Muscle of leg (tissue), 3 donors: ENCODE measurements at regions not wholly inside any gene's neighbourhood (a gene's known extent, or its start where the extent isn't known, plus 50 kb on each side); places are given as distances from the start of the nearest gene placed in this dataset.
"Not testable (repeated sequence)": the region's sequence is repeated elsewhere in the genome, so short reads cannot be mapped to it uniquely, and the experiment has no call there.

ENCODE experiments used
- DNase-seq: peaks from one replicate; pipeline ENCODE4 v3.0.0; 2013
- H3K27ac ChIP-seq: one replicate; pipeline ENCODE4 v1.5.1; 2013; ENCODE audit warnings: mild to moderate bottlenecking, low read length, control low read depth
- H3K27me3 ChIP-seq: one replicate; pipeline ENCODE4 v1.6.1; 2013; ENCODE audit warnings: low read length; ENCODE audit not compliant: control insufficient read depth, insufficient read depth
- H3K36me3 ChIP-seq: one replicate; pipeline ENCODE4 v1.6.1; 2013; ENCODE audit warnings: low read length; ENCODE audit not compliant: control insufficient read depth, insufficient read depth
- H3K4me1 ChIP-seq: one replicate; pipeline ENCODE4 v1.6.1; 2013; ENCODE audit warnings: low read length; ENCODE audit not compliant: control insufficient read depth, insufficient read depth
- H3K4me3 ChIP-seq: one replicate; pipeline ENCODE4 v1.5.1; 2013; ENCODE audit warnings: low read length, control low read depth
- H3K9me3 ChIP-seq: replicated peaks from 2 replicates; pipeline ENCODE4 v1.6.1; 2013; ENCODE audit warnings: low read depth, low read length; ENCODE audit not compliant: control insufficient read depth
- WGBS: methylation state at CpG from one replicate; pipeline ENCODE4 v1.1.5; 2013; ENCODE audit warnings: missing lambda C conversion rate; ENCODE audit not compliant: insufficient coverage; 5-methylcytosine and 5-hydroxymethylcytosine counted together

DNA sequence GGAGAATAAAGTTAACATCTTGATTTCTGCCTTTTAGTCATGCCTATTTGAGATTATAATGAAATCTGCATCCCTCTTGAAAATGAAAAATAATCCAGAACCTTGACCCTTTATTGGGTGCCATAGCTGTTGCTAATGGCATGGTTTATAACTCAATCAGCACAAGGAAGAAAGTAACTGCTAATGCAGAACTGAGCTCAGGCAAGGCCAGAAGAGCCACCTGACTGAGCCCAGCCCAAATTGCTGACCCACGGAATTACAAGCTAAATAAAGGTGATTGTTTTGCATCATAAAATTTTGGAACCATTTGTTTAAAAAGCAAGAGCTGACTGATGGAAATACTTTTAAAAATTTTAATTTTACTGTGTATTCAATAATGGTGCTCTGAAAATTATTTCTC lies 76.4 kb upstream of the TBL1X start:
- no peaks in the 10 kb centered on the region for H3K9me3 ChIP-seq
- no peak overlapping the region for H3K4me3 ChIP-seq
- no peaks in the 10 kb centered on the region for H3K36me3 ChIP-seq
- WGBS: no CpG with 5 or more reads among the region's 1 CpG
- H3K27ac ChIP-seq: no peak overlapping the region
- no peak for DNase-seq
- H3K4me1 ChIP-seq: no peaks in the 10 kb centered on the region
- peaks cover 5% of the 10 kb centered on the region for H3K27me3 ChIP-seq

- WGBS: 100% methylated on average over 1 of the region's 1 CpG
These were observed 74.7 kb upstream of the TBL1X start for GRCh38 chrX:9390121-9390520.

GRCh38 chrX:9390693-9391368 lies 74.0 kb upstream of the TBL1X start:
- DNase-seq: peak; percentile 33
- no peak overlapping the region for H3K4me3 ChIP-seq
- H3K36me3 ChIP-seq: no peaks in the 10 kb centered on the region
- no peak overlapping the region for H3K27ac ChIP-seq
- H3K4me1 ChIP-seq: no peaks in the 10 kb centered on the region
- peaks cover 7% of the 10 kb centered on the region for H3K27me3 ChIP-seq
- 45% methylated on average over 3 of the region's 8 CpGs for WGBS
- no peaks in the 10 kb centered on the region for H3K9me3 ChIP-seq

More at GRCh38 chrX:9390121-9390520, 74.7 kb upstream of the TBL1X start:
- DNase-seq: no peak
- Histone ChIP-seq H3K27ac (no peak overlapping the region), H3K4me3 (no peak overlapping the region), H3K27me3 (peaks cover 7% of the 10 kb centered on the region), H3K4me1 (no peaks in the 10 kb centered on the region), H3K36me3 (no peaks in the 10 kb centered on the region), H3K9me3 (no peaks in the 10 kb centered on the region)

- H3K4me3 ChIP-seq: no peak overlapping the region
These were observed 72.4 kb upstream of the TBL1X start for GRCh38 chrX:9392445-9392844.

DNA sequence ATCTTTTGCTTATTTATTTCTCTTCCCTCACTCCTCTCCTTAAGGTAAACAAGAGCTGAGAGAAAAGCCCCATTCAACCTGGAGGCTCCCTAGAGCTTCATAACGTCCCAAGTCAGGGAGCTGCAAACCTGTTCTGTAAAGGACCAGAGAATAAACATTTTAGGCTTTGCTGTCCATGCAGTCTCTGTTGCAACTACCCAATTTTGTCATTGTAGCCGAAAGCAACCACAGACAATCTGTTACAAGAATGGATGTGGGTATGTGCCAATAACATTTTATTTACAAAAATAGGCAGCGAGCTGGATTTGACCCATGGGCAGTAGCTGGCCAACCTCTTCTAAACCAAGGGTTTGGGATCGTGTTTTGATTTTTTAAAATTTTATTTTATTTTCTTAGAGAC lies 71.3 kb upstream of the TBL1X start:
- DNase-seq: no peak
- Histone ChIP-seq H3K9me3 (no peaks in the 10 kb centered on the region), H3K27me3 (peaks cover 5% of the 10 kb centered on the region), H3K36me3 (no peaks in the 10 kb centered on the region), H3K4me1 (no peaks in the 10 kb centered on the region), H3K27ac (no peak overlapping the region), H3K4me3 (no peak overlapping the region)
- 38% methylated on average over 1 of the region's 4 CpGs for WGBS

More at GRCh38 chrX:9392445-9392844, 72.4 kb upstream of the TBL1X start:
- H3K27me3 ChIP-seq: peaks cover 3% of the 10 kb centered on the region
- H3K4me1 ChIP-seq: no peaks in the 10 kb centered on the region
- 93% methylated on average over 3 of the region's 5 CpGs for WGBS
- H3K27ac ChIP-seq: no peak overlapping the region
- H3K9me3 ChIP-seq: no peaks in the 10 kb centered on the region
- H3K36me3 ChIP-seq: no peaks in the 10 kb centered on the region
- no peak for DNase-seq

DNA sequence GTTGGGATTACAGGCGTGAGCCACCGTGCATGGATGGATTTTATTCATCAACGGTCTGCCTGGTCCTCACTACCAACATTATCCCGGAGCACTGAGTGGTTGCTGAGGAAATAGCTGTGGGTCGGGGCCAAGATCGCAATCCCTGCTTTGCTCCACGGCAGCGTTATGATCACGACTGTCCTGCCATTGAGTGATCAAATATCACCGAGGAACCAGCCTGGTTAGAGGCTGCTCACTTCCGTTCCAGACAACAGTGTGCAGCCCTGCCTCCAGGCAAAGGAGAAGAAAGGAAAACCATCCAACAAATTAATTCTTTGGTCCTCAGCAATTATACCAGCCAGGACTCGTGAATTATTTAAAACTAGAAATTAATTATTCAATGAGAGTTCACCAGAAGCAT lies 70.6 kb upstream of the TBL1X start:
- peaks cover 5% of the 10 kb centered on the region for H3K27me3 ChIP-seq
- no peaks in the 10 kb centered on the region for H3K36me3 ChIP-seq
- no peaks in the 10 kb centered on the region for H3K9me3 ChIP-seq
- no peak for DNase-seq
- no peaks in the 10 kb centered on the region for H3K4me1 ChIP-seq
- H3K27ac ChIP-seq: no peak overlapping the region
- no peak overlapping the region for H3K4me3 ChIP-seq
- WGBS: 55% methylated on average over 4 of the region's 12 CpGs

DNA sequence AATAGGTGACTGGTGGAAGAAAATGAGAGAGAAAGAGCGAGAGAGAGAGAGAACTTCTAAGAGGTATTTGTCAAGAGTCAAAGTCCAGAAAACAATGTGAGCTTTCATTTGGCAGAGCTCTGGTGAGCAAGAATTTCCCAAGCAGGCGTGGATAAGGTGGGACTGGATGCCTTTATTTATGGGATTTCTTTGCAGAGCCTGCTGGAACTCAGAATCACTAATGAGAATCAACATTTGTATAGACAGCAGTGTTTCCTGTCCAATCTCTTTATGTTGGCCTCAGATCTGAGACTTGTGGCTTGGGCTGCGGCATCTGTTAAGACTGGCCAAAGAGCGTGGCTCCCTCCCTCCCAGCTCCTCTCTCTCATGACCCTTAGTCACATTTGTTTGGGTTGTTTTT lies 67.9 kb upstream of the TBL1X start:
- Histone ChIP-seq H3K36me3 (no peaks in the 10 kb centered on the region), H3K4me3 (no peak overlapping the region), H3K4me1 (peaks cover 2% of the 10 kb centered on the region), H3K27me3 (peaks cover 9% of the 10 kb centered on the region), H3K27ac (no peak overlapping the region), H3K9me3 (no peaks in the 10 kb centered on the region)
- WGBS: 45% methylated on average over 2 of the region's 4 CpGs
- DNase-seq: peak; percentile 75

GRCh38 chrX:9401051-9401450 lies 63.8 kb upstream of the TBL1X start:
- WGBS: 73% methylated on average over 4 of the region's 6 CpGs
- Histone ChIP-seq H3K4me3 (no peak overlapping the region), H3K36me3 (no peaks in the 10 kb centered on the region)

GRCh38 chrX:9403374-9403773 lies 61.5 kb upstream of the TBL1X start:
- Histone ChIP-seq H3K9me3 (peaks cover 10% of the 10 kb centered on the region), H3K27me3 (peaks cover 4% of the 10 kb centered on the region), H3K36me3 (no peaks in the 10 kb centered on the region), H3K27ac (no peak overlapping the region), H3K4me3 (no peak overlapping the region), H3K4me1 (peaks cover 2% of the 10 kb centered on the region)
- no CpG with 5 or more reads among the region's 4 CpGs for WGBS
- no peak for DNase-seq

More at GRCh38 chrX:9401051-9401450, 63.8 kb upstream of the TBL1X start:
- Histone ChIP-seq H3K27me3 (peaks cover 7% of the 10 kb centered on the region), H3K9me3 (peaks cover 3% of the 10 kb centered on the region), H3K4me1 (peaks cover 2% of the 10 kb centered on the region), H3K27ac (no peak overlapping the region)
- DNase-seq: no peak

DNA sequence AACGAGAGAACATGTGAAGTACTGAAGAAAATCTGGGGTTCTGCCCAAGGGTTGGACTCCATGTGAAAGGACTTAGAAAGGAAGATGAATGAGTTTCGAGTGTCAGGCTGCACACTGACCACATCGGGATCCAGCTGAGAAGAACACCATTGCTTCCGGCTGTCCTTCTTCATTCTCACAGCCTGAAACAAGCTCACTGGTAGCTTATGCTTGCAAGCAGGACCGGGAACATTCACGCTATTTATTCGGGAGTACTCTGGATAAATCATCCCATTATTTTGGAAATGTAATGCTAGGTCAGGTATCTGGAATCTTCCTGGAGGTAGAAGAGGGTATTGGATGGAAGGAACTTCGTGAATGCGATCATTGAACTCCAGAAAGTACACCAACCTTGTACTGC lies 59.2 kb upstream of the TBL1X start:
- 91% methylated on average over 8 of the region's 9 CpGs for WGBS
- not testable (repeated sequence) for DNase-seq, H3K36me3 ChIP-seq, H3K27me3 ChIP-seq, H3K4me3 ChIP-seq, H3K27ac ChIP-seq, H3K4me1 ChIP-seq
- H3K9me3 ChIP-seq: peaks cover 10% of the 10 kb centered on the region

GRCh38 chrX:9410889-9411288 lies 54.0 kb upstream of the TBL1X start:
- H3K27me3 ChIP-seq, H3K9me3 ChIP-seq, H3K4me1 ChIP-seq, H3K36me3 ChIP-seq, DNase-seq, H3K4me3 ChIP-seq, H3K27ac ChIP-seq: not testable (repeated sequence)
- WGBS: no CpG with 5 or more reads among the region's 11 CpGs
